GM12878 (cell line): ENCODE measurements at regions not wholly inside any gene's neighbourhood (a gene's known extent, or its start where the extent isn't known, plus 50 kb on each side); places are given as distances from the start of the nearest gene placed in this dataset.

Experiments used
- ATAC-seq: fragments of 200-7000 bp; cut with Tn5 transposase; 3 replicates; pipeline ENCODE4 v1.9.1; 2020; ENCODE audit warnings: mild to moderate bottlenecking, moderate library complexity
- BruUV-seq: library from RNA; stranded (reverse); fragments of 400-500 nt; replicated peaks from 2 replicates; lab custom pipeline; 2021; lab: Mats Ljungman, UMichigan
- CTCF ChIA-PET: fragments of 300-600 bp; sonication (Branson Sonifier 250); formaldehyde crosslinking; extraction: SDS; loops from one replicate; lab custom pipeline; 2021; ENCODE audit warnings: inconsistent platforms; lab: Yijun Ruan, JAX
- POLR2A ChIA-PET: fragments of 350-600 bp; formaldehyde crosslinking; extraction: SDS; loops from one replicate; lab custom pipeline; 2021; ENCODE audit warnings: inconsistent platforms; lab: Charles Lee
- RAD21 ChIA-PET: fragments of 300-600 bp; sonication (Branson Sonifier 250); formaldehyde crosslinking; loops from one replicate; lab custom pipeline; 2023; ENCODE audit warnings: antibody characterized with exemption; ENCODE audit not compliant: unreplicated experiment; lab: Charles Lee
- SMC1A ChIA-PET: fragments of 300-600 bp; sonication (Branson Sonifier 250); formaldehyde crosslinking; loops from one replicate; lab custom pipeline; 2023; ENCODE audit not compliant: unreplicated experiment, uncharacterized antibody; lab: Charles Lee
- DNase-seq: peaks from one replicate; pipeline ENCODE4 v3.0.0-alpha.2; 2011; ENCODE audit warnings: low read depth, low spot score
- FAIRE-seq: peaks from 3 replicates; lab custom pipeline; 2011; peaks lifted over from hg19 to GRCh38; lab: Jason Lieb, UNC
- H2AFZ ChIP-seq: 2 replicates; pipeline ENCODE4 v1.6.0; 2011; ENCODE audit warnings: low read depth, low read length, control low read depth; ENCODE audit not compliant: control insufficient read depth
- H3K27ac ChIP-seq: 2 replicates; pipeline ENCODE4 v1.5.1; 2011; ENCODE audit warnings: control low read depth; ENCODE audit not compliant: control insufficient read depth, insufficient read depth
- H3K27me3 ChIP-seq, 2 experiments: replicated peaks in 1 of 2; 2 replicates each; pipeline versions ENCODE4 v1.6.0 to v1.6.1; 2011; ENCODE audit warnings: low read length in 1 of 2; ENCODE audit not compliant: control insufficient read depth in 2 of 2, insufficient read depth in 2 of 2
- H3K36me3 ChIP-seq, 2 experiments: 2 replicates each; pipeline ENCODE4 v1.5.1; 2011; ENCODE audit warnings: low read length in 1 of 2; ENCODE audit not compliant: control insufficient read depth in 2 of 2, insufficient read depth in 2 of 2
- H3K4me1 ChIP-seq: 2 replicates; pipeline ENCODE4 v1.6.1; 2011; ENCODE audit warnings: mild to moderate bottlenecking, low read length, moderate library complexity, mixed read lengths; ENCODE audit not compliant: control insufficient read depth, insufficient read depth
- H3K4me2 ChIP-seq: 2 replicates; pipeline ENCODE4 v1.6.0; 2011; ENCODE audit warnings: control low read depth; ENCODE audit not compliant: control insufficient read depth, insufficient read depth
- H3K4me3 ChIP-seq: fragments of 200-600 bp; sonication (generic); 2 replicates; pipeline ENCODE4 v1.5.1; 2016
- H3K79me2 ChIP-seq: 2 replicates; pipeline ENCODE4 v1.6.0; 2011; ENCODE audit warnings: low read length; ENCODE audit not compliant: control insufficient read depth, insufficient read depth
- H3K9ac ChIP-seq: 2 replicates; pipeline ENCODE4 v1.8.0; 2011; ENCODE audit warnings: low read length, control low read depth, mixed read lengths; ENCODE audit not compliant: control insufficient read depth, insufficient read depth
- H3K9me3 ChIP-seq: replicated peaks from 3 replicates; pipeline ENCODE4 v1.5.1; 2011; ENCODE audit warnings: mild to moderate bottlenecking, low read length; ENCODE audit not compliant: control insufficient read depth, insufficient read depth
- H4K20me1 ChIP-seq: 2 replicates; pipeline ENCODE4 v1.6.0; 2011; ENCODE audit not compliant: control insufficient read depth, insufficient read depth
- BHLHE40 ChIP-seq, 2 experiments: fragments of 450-650 bp in 1 of 2; IDR thresholded peaks; 2 replicates each; pipeline ENCODE4 v1.6.1; 2011 to 2017; ENCODE audit warnings: low read depth in 2 of 2, borderline replicate concordance in 1 of 2, improper control_type of control experiment in 1 of 2, low read length in 1 of 2, mild to moderate bottlenecking in 1 of 2
- DPF2 ChIP-seq: fragments of 450-650 bp; IDR thresholded peaks from 2 replicates; pipeline ENCODE4 v1.6.1; 2017; ENCODE audit warnings: mild to moderate bottlenecking
- NR2C2 ChIP-seq: IDR thresholded peaks from 2 replicates; pipeline ENCODE4 v1.6.1; 2011; ENCODE audit warnings: borderline replicate concordance, low read depth; ENCODE audit not compliant: control insufficient read depth, insufficient read length
- PML ChIP-seq: IDR thresholded peaks from 2 replicates; pipeline ENCODE4 v1.6.1; 2012; ENCODE audit warnings: low read length, inconsistent platforms
- RB1 ChIP-seq: fragments of 450-650 bp; formaldehyde crosslinking; IDR thresholded peaks from 2 replicates; pipeline ENCODE4 v1.6.1; 2017; ENCODE audit warnings: mild to moderate bottlenecking, borderline replicate concordance
- ZNF622 ChIP-seq: fragments of 450-650 bp; IDR thresholded peaks from 2 replicates; pipeline ENCODE4 v1.6.1; 2017; ENCODE audit warnings: mild to moderate bottlenecking, inconsistent platforms
- WGBS: methylation state at CpG from one replicate; pipeline ENCODE4 v1.1.6; 2016; ENCODE audit warnings: low lambda C conversion rate; ENCODE audit not compliant: insufficient replicate concordance, insufficient coverage; ENCODE audit errors: missing lambda C conversion rate; 5-methylcytosine and 5-hydroxymethylcytosine counted together
- in situ Hi-C: fragments of 300-500 bp; cut with MboI; formaldehyde crosslinking; loops from 9 replicates; pipeline ENCODE4 v1.14.3; 2018; ENCODE audit warnings: mixed read lengths
- intact Hi-C: fragments of 100-400 bp; cut with micrococcal nuclease; formaldehyde crosslinking; loops from one replicate; pipeline ENCODE4 v1.14.2; 2022; ENCODE audit not compliant: unreplicated experiment
- TF ChIP-seq, protein P1 (sequence below): fragments of 450-650 bp; IDR thresholded peaks from 2 replicates; pipeline ENCODE4 v1.6.1; 2016; ENCODE audit warnings: mild to moderate bottlenecking, moderate library complexity, borderline replicate concordance

- TF ChIP-seq NR2C2 (no peak), BHLHE40 (IDR thresholded peaks at IDR 0.05; ENCODE audit: borderline replicate concordance in 1 of 2, low read depth in 2 of 2, low read length in 1 of 2) (no peak)
Observed at GRCh38 chr16:79301051-79301450, 299.5 kb downstream of the MAF start (continued).

DNA sequence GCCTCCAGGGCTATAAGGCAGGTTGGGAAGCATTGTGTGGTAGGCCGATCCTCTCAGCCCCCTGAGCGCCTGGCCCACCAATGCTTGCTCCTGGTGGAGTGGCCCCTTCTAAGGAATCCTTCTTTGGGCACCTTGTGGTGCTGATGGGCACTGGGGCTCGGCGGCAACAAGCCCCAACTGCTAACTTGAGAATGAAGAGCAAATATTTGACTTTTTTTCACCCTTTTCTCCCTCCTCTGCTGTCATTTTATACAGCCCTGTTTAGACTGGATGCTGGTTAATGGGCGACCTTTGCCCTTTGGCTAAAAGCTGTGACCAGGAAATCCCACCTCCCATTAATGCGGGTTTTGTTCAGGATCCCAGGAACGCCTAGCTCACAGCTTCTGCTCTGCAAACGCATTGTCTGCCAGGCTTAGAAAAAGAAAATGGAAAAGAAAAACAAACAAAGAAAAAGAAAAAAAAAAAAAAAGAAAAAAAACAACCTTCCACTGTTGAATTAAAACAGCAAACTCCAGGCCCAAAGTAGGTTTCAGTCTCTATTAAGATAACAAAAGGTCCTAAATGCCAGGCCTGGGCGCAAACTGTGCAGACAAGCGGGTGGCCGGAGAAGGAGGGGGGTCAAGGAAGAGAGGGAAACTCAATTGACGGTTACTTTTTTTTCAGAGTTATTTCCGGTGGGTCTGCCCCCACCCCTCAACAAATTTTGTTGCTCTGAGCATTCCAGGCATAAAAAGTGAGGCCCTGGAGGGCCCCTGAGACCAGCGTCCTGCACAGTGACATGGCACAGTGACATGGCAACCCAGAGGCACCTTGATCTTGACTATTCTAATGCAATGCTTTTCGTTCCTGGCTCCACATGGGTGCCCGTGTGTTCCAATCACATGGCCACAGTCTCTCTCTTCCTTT, 301.4 kb downstream of the MAF start:
- Histone ChIP-seq H3K79me2 (no peaks in the 10 kb centered on the region), H3K27me3 (peaks cover 0 to 2% of the 10 kb centered on the region in 2 experiments; a peak in 2 of 4 replicates), H3K27ac (no peak overlapping the region), H3K4me3 (no peak overlapping the region), H3K9ac (no peak overlapping the region), H3K36me3 (no peaks in the 10 kb centered on the region), H3K4me1 (no peaks in the 10 kb centered on the region), H4K20me1 (no peaks in the 10 kb centered on the region; the same call in 1 of the 2 replicates), H3K9me3 (no peaks in the 10 kb centered on the region), H3K4me2 (no peak overlapping the region), H2AFZ (no peak overlapping the region)
- 36% methylated on average over 16 of the region's 16 CpGs for WGBS
- RAD21 ChIA-PET = no interaction called here
- CTCF ChIA-PET = no interaction called here
- in situ Hi-C loops (no loop called here), intact Hi-C loops (no loop called here)
- DNase-seq = no peak
- BruUV-seq = no TSS peak
- TF ChIP-seq, protein P1, sequence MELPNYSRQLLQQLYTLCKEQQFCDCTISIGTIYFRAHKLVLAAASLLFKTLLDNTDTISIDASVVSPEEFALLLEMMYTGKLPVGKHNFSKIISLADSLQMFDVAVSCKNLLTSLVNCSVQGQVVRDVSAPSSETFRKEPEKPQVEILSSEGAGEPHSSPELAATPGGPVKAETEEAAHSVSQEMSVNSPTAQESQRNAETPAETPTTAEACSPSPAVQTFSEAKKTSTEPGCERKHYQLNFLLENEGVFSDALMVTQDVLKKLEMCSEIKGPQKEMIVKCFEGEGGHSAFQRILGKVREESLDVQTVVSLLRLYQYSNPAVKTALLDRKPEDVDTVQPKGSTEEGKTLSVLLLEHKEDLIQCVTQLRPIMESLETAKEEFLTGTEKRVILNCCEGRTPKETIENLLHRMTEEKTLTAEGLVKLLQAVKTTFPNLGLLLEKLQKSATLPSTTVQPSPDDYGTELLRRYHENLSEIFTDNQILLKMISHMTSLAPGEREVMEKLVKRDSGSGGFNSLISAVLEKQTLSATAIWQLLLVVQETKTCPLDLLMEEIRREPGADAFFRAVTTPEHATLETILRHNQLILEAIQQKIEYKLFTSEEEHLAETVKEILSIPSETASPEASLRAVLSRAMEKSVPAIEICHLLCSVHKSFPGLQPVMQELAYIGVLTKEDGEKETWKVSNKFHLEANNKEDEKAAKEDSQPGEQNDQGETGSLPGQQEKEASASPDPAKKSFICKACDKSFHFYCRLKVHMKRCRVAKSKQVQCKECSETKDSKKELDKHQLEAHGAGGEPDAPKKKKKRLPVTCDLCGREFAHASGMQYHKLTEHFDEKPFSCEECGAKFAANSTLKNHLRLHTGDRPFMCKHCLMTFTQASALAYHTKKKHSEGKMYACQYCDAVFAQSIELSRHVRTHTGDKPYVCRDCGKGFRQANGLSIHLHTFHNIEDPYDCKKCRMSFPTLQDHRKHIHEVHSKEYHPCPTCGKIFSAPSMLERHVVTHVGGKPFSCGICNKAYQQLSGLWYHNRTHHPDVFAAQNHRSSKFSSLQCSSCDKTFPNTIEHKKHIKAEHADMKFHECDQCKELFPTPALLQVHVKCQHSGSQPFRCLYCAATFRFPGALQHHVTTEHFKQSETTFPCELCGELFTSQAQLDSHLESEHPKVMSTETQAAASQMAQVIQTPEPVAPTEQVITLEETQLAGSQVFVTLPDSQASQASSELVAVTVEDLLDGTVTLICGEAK = no peak
- TF ChIP-seq ZNF622 (no peak), PML (no peak), RB1 (no peak), DPF2 (no peak)
- no peak for ATAC-seq
- POLR2A ChIA-PET = no interaction called here
- SMC1A ChIA-PET = interaction anchor here (1.1 kb wide), 1 partner anchor 11 kb away, joined by 3 read pairs; no protein-coding TSS in a partner anchor
- FAIRE-seq = no peak
